Effector memory CD4-positive, alpha-beta T cell (primary cell): ENCODE measurements at regions not wholly inside any gene's neighbourhood (a gene's known extent, or its start where the extent isn't known, plus 50 kb on each side); places are given as distances from the start of the nearest gene placed in this dataset.

Source experiments
- DNase-seq, 3 donors: peaks; one replicate each; pipeline ENCODE4 v3.0.0-alpha.2; 2020
- H3K27ac ChIP-seq: 2 replicates; pipeline ENCODE4 v1.7.0; 2013; ENCODE audit warnings: mild to moderate bottlenecking, low read length, moderate library complexity; ENCODE audit not compliant: insufficient read depth, poor library complexity, severe bottlenecking
- H3K27me3 ChIP-seq: replicated peaks from 2 replicates; pipeline ENCODE4 v1.7.0; 2013; ENCODE audit warnings: mild to moderate bottlenecking, low read length; ENCODE audit not compliant: insufficient read depth, control insufficient read depth, poor library complexity, severe bottlenecking
- H3K36me3 ChIP-seq: 2 replicates; pipeline ENCODE4 v1.7.0; 2013; ENCODE audit warnings: mild to moderate bottlenecking, low read length, moderate library complexity; ENCODE audit not compliant: control insufficient read depth, insufficient read depth
- H3K4me1 ChIP-seq: 2 replicates; pipeline ENCODE4 v1.7.0; 2013; ENCODE audit warnings: low read length, mild to moderate bottlenecking; ENCODE audit not compliant: control insufficient read depth, insufficient read depth, poor library complexity, severe bottlenecking
- H3K4me3 ChIP-seq: 2 replicates; pipeline ENCODE4 v1.7.0; 2013; ENCODE audit warnings: low read length, low read depth, mild to moderate bottlenecking; ENCODE audit not compliant: insufficient read depth, poor library complexity, severe bottlenecking
- H3K9me3 ChIP-seq: 2 replicates; pipeline ENCODE4 v1.7.0; 2013; ENCODE audit warnings: mild to moderate bottlenecking, low read length, moderate library complexity; ENCODE audit not compliant: control insufficient read depth

GRCh38 chr18:22334567-22334966 is 83.1 kb downstream of the CTAGE1 start:
- Histone ChIP-seq H3K9me3 (no peaks in the 10 kb centered on the region), H3K27me3 (no peaks in the 10 kb centered on the region), H3K4me1 (no peaks in the 10 kb centered on the region), H3K27ac (no peak overlapping the region), H3K4me3 (no peak overlapping the region), H3K36me3 (no peaks in the 10 kb centered on the region)
- DNase-seq: no peak

- no peaks in the 10 kb centered on the region for H3K4me1 ChIP-seq
- DNase-seq: no peak
- H3K27ac ChIP-seq: no peak overlapping the region
- no peaks in the 10 kb centered on the region for H3K27me3 ChIP-seq
- no peaks in the 10 kb centered on the region for H3K9me3 ChIP-seq
- no peaks in the 10 kb centered on the region for H3K36me3 ChIP-seq
- H3K4me3 ChIP-seq: no peak overlapping the region
Measured at GRCh38 chr18:22332590-22332989, 85.1 kb downstream of the CTAGE1 start.

- no peak for DNase-seq
- Histone ChIP-seq H3K4me3 (no peak overlapping the region), H3K36me3 (no peaks in the 10 kb centered on the region), H3K27ac (no peak overlapping the region), H3K4me1 (no peaks in the 10 kb centered on the region), H3K9me3 (no peaks in the 10 kb centered on the region), H3K27me3 (no peaks in the 10 kb centered on the region)
Measured at GRCh38 chr18:22330508-22330907, 87.2 kb downstream of the CTAGE1 start.

- H3K9me3 ChIP-seq: no peaks in the 10 kb centered on the region
- H3K4me3 ChIP-seq: no peak overlapping the region
- H3K4me1 ChIP-seq: no peaks in the 10 kb centered on the region
- H3K27me3 ChIP-seq: no peaks in the 10 kb centered on the region
- DNase-seq: no peak
- H3K36me3 ChIP-seq: no peaks in the 10 kb centered on the region
- H3K27ac ChIP-seq: no peak overlapping the region
Measured at GRCh38 chr18:22325396-22325795, 92.3 kb downstream of the CTAGE1 start.

GRCh38 chr18:22324191-22325131 is 93.3 kb downstream of the CTAGE1 start:
- no peaks in the 10 kb centered on the region for H3K4me1 ChIP-seq
- no peak overlapping the region for H3K4me3 ChIP-seq
- H3K36me3 ChIP-seq: no peaks in the 10 kb centered on the region
- no peak for DNase-seq
- no peaks in the 10 kb centered on the region for H3K27me3 ChIP-seq
- H3K9me3 ChIP-seq: no peaks in the 10 kb centered on the region
- H3K27ac ChIP-seq: no peak overlapping the region

GRCh38 chr18:22322243-22322691 is 95.4 kb downstream of the CTAGE1 start:
- H3K4me3 ChIP-seq: no peak overlapping the region
- DNase-seq: no peak
- no peaks in the 10 kb centered on the region for H3K9me3 ChIP-seq
- no peaks in the 10 kb centered on the region for H3K4me1 ChIP-seq
- no peaks in the 10 kb centered on the region for H3K36me3 ChIP-seq
- H3K27me3 ChIP-seq: no peaks in the 10 kb centered on the region
- no peak overlapping the region for H3K27ac ChIP-seq

- H3K27ac ChIP-seq: no peak overlapping the region
- no peaks in the 10 kb centered on the region for H3K27me3 ChIP-seq
- no peaks in the 10 kb centered on the region for H3K9me3 ChIP-seq
- H3K4me1 ChIP-seq: no peaks in the 10 kb centered on the region
- no peak overlapping the region for H3K4me3 ChIP-seq
- DNase-seq: no peak
- no peaks in the 10 kb centered on the region for H3K36me3 ChIP-seq
Measured at GRCh38 chr18:22320771-22321170, 96.9 kb downstream of the CTAGE1 start.

- DNase-seq: no peak
- Histone ChIP-seq H3K4me1 (no peaks in the 10 kb centered on the region), H3K36me3 (no peaks in the 10 kb centered on the region), H3K9me3 (no peaks in the 10 kb centered on the region), H3K27me3 (no peaks in the 10 kb centered on the region), H3K27ac (no peak overlapping the region), H3K4me3 (no peak overlapping the region)
Measured at GRCh38 chr18:22320155-22320554, 97.6 kb downstream of the CTAGE1 start.

GRCh38 chr18:22318745-22319407 is 98.8 kb downstream of the CTAGE1 start:
- no peak for DNase-seq
- no peak overlapping the region for H3K4me3 ChIP-seq

GRCh38 chr18:22314420-22314819 is 103.3 kb downstream of the CTAGE1 start:
- Histone ChIP-seq H3K27me3 (no peaks in the 10 kb centered on the region), H3K27ac (no peak overlapping the region), H3K4me1 (no peaks in the 10 kb centered on the region), H3K36me3 (no peaks in the 10 kb centered on the region), H3K9me3 (no peaks in the 10 kb centered on the region), H3K4me3 (no peak overlapping the region)
- no peak for DNase-seq

More at GRCh38 chr18:22318745-22319407, 98.8 kb downstream of the CTAGE1 start:
- Histone ChIP-seq H3K4me1 (no peaks in the 10 kb centered on the region), H3K27me3 (no peaks in the 10 kb centered on the region), H3K9me3 (no peaks in the 10 kb centered on the region), H3K36me3 (no peaks in the 10 kb centered on the region), H3K27ac (no peak overlapping the region)
